A549 (cell line): ENCODE measurements at regions not wholly inside any gene's neighbourhood (a gene's known extent, or its start where the extent isn't known, plus 50 kb on each side); places are given as distances from the start of the nearest gene placed in this dataset.

Experiments used
- ATAC-seq, 2 experiments: fragments of 200-7000 bp in 1 of 2; fragments of >200 bp in 1 of 2; cut with Nextera tagmentation in 1 of 2; cut with Tn5 transposase in 1 of 2; 3 replicates each; pipeline versions ENCODE4 v1.8.0 to v1.9.1; 2018 to 2020; ENCODE audit warnings: mild to moderate bottlenecking in 1 of 2, moderate library complexity in 1 of 2
- CTCF ChIA-PET: fragments of 300-600 bp; sonication (Branson Sonifier 250); formaldehyde crosslinking; extraction: SDS; loops from one replicate; lab custom pipeline; 2021; ENCODE audit warnings: antibody characterized with exemption, inconsistent platforms; lab: Yijun Ruan, JAX
- POLR2A ChIA-PET: fragments of 350-600 bp; formaldehyde crosslinking; extraction: SDS; loops from one replicate; lab custom pipeline; 2021; ENCODE audit warnings: antibody characterized with exemption, inconsistent platforms; lab: Yijun Ruan, JAX
- DNase-seq, 2 experiments: peaks; one replicate each; pipeline versions ENCODE4 v3.0.0 to v3.0.0-alpha.2; 2011 to 2016; ENCODE audit warnings: low read depth in 1 of 2, low spot score in 1 of 2
- FAIRE-seq: peaks from 2 replicates; lab custom pipeline; 2011; peaks lifted over from hg19 to GRCh38; lab: Jason Lieb, UNC
- H3K27ac ChIP-seq, 2 experiments: fragments of >200 bp; sonication (Bioruptor Twin); formaldehyde crosslinking; 3 replicates each; pipeline ENCODE4 v1.5.1; 2016 to 2017
- H3K4me1 ChIP-seq: fragments of >200 bp; sonication (Bioruptor Twin); formaldehyde crosslinking; 3 replicates; pipeline ENCODE4 v1.6.1; 2016
- H3K4me2 ChIP-seq: fragments of >200 bp; sonication (Bioruptor Twin); formaldehyde crosslinking; 3 replicates; pipeline ENCODE4 v1.6.1; 2016
- H3K4me3 ChIP-seq: fragments of >200 bp; sonication (Bioruptor Twin); formaldehyde crosslinking; 3 replicates; pipeline ENCODE4 v1.5.1; 2016
- H3K9me3 ChIP-seq: fragments of >200 bp; sonication (Bioruptor Twin); formaldehyde crosslinking; 3 replicates; pipeline ENCODE4 v1.6.1; 2016
- BHLHE40 ChIP-seq: IDR thresholded peaks from 2 replicates; pipeline ENCODE4 v1.6.1; 2012; ENCODE audit warnings: low read depth, low read length, inconsistent platforms
- CEBPB ChIP-seq, 2 experiments: fragments of >200 bp in 1 of 2; sonication (Bioruptor Twin) in 1 of 2; formaldehyde crosslinking in 1 of 2; IDR thresholded peaks; 2 replicates each; pipeline ENCODE4 v1.6.1; 2012 to 2016
- EHMT2 ChIP-seq: fragments of 200-600 bp; sonication (generic); IDR thresholded peaks from 2 replicates; pipeline ENCODE4 v1.6.1; 2016; ENCODE audit warnings: antibody characterized with exemption, low read depth, mild to moderate bottlenecking, moderate library complexity
- ESRRA ChIP-seq: fragments of 150-350 bp; IDR thresholded peaks from 2 replicates; pipeline ENCODE4 v1.6.1; 2014; ENCODE audit warnings: mild to moderate bottlenecking, low read length, borderline replicate concordance
- FOXS1 ChIP-seq: fragments of 250-450 bp; sonication (Bioruptor Pico); IDR thresholded peaks from 2 replicates; pipeline ENCODE4 v1.5.0; 2020; ENCODE audit warnings: mild to moderate bottlenecking, moderate library complexity
- GATA3 ChIP-seq: IDR thresholded peaks from 2 replicates; pipeline ENCODE4 v1.6.1; 2012; ENCODE audit warnings: borderline replicate concordance
- HDAC2 ChIP-seq: fragments of 200-600 bp; sonication (generic); IDR thresholded peaks from 2 replicates; pipeline ENCODE4 v1.6.1; 2016
- JUNB ChIP-seq: fragments of >200 bp; sonication (Bioruptor Twin); formaldehyde crosslinking; IDR thresholded peaks from 2 replicates; pipeline ENCODE4 v1.6.1; 2016
- MAZ ChIP-seq: fragments of 150-350 bp; IDR thresholded peaks from 2 replicates; pipeline ENCODE4 v1.6.1; 2014; ENCODE audit warnings: antibody characterized with exemption, low read depth, low read length, borderline replicate concordance
- POLR2A ChIP-seq: IDR thresholded peaks from 2 replicates; pipeline ENCODE4 v1.6.1; 2012; ENCODE audit warnings: mild to moderate bottlenecking, low read length
- POLR2AphosphoS2 ChIP-seq: conservative IDR thresholded peaks from 2 replicates; pipeline ENCODE4 v1.6.1; 2012; ENCODE audit warnings: low read length, improper control_type of control experiment, inconsistent platforms
- RARB ChIP-seq: fragments of 250-450 bp; sonication (Bioruptor Pico); IDR thresholded peaks from 2 replicates; pipeline ENCODE4 v1.8.0; 2021; ENCODE audit warnings: mild to moderate bottlenecking, moderate library complexity
- RCOR1 ChIP-seq: fragments of 150-350 bp; IDR thresholded peaks from 2 replicates; pipeline ENCODE4 v1.6.1; 2014; ENCODE audit warnings: antibody characterized with exemption, low read length, low read depth
- RNF2 ChIP-seq: fragments of 200-600 bp; sonication (generic); IDR thresholded peaks from 2 replicates; pipeline ENCODE4 v1.6.1; 2016; ENCODE audit warnings: low read depth, mild to moderate bottlenecking, antibody characterized with exemption, moderate library complexity, borderline replicate concordance
- TFCP2L1 ChIP-seq: fragments of 250-450 bp; sonication (Bioruptor Pico); IDR thresholded peaks from 2 replicates; pipeline ENCODE4 v1.5.0; 2021; ENCODE audit warnings: mild to moderate bottlenecking
- ZC3H11A ChIP-seq: fragments of 450-650 bp; IDR thresholded peaks from 2 replicates; pipeline ENCODE4 v1.6.1; 2014; ENCODE audit warnings: antibody characterized with exemption, mild to moderate bottlenecking
- ZNF302 ChIP-seq: fragments of 250-450 bp; sonication (Bioruptor Pico); IDR thresholded peaks from 2 replicates; pipeline ENCODE4 v1.9.0; 2021; ENCODE audit warnings: inconsistent platforms, mild to moderate bottlenecking, moderate library complexity
- ZSCAN20 ChIP-seq: fragments of 250-450 bp; sonication (Bioruptor Pico); IDR thresholded peaks from 2 replicates; pipeline ENCODE4 v1.8.0; 2022; ENCODE audit warnings: mild to moderate bottlenecking, moderate library complexity
- WGBS: methylation state at CpG from one replicate; pipeline ENCODE4 v1.1.6; 2017; ENCODE audit errors: missing lambda C conversion rate; 5-methylcytosine and 5-hydroxymethylcytosine counted together
- TF ChIP-seq, protein P1 (sequence below): IDR thresholded peaks from 2 replicates; pipeline ENCODE4 v1.6.1; 2012
- TF ChIP-seq, protein P2 (sequence below): fragments of 450-650 bp; IDR thresholded peaks from 2 replicates; pipeline ENCODE4 v1.6.1; 2014; ENCODE audit warnings: antibody characterized with exemption
- TF ChIP-seq, protein P3 (sequence below): fragments of 250-450 bp; sonication (Bioruptor Pico); IDR thresholded peaks from 2 replicates; pipeline ENCODE4 v1.5.0; 2020; ENCODE audit warnings: low read depth, mild to moderate bottlenecking, moderate library complexity
- TF ChIP-seq, protein P4 (sequence below): fragments of 200-600 bp; sonication (generic); IDR thresholded peaks from 2 replicates; pipeline ENCODE4 v1.6.1; 2016; ENCODE audit warnings: antibody characterized with exemption, mild to moderate bottlenecking, moderate library complexity
- TF ChIP-seq, protein P5 (sequence below): IDR thresholded peaks from 2 replicates; pipeline ENCODE4 v1.6.1; 2012; ENCODE audit warnings: low read depth, borderline replicate concordance
- TF ChIP-seq, protein P6 (sequence below): fragments of >200 bp; sonication (Bioruptor Twin); formaldehyde crosslinking; IDR thresholded peaks from 3 replicates; pipeline ENCODE4 v1.5.1; 2016
- TF ChIP-seq, protein P7 (sequence below): fragments of >200 bp; sonication (Bioruptor Twin); formaldehyde crosslinking; IDR thresholded peaks from 3 replicates; pipeline ENCODE4 v1.6.1; 2016

DNA sequence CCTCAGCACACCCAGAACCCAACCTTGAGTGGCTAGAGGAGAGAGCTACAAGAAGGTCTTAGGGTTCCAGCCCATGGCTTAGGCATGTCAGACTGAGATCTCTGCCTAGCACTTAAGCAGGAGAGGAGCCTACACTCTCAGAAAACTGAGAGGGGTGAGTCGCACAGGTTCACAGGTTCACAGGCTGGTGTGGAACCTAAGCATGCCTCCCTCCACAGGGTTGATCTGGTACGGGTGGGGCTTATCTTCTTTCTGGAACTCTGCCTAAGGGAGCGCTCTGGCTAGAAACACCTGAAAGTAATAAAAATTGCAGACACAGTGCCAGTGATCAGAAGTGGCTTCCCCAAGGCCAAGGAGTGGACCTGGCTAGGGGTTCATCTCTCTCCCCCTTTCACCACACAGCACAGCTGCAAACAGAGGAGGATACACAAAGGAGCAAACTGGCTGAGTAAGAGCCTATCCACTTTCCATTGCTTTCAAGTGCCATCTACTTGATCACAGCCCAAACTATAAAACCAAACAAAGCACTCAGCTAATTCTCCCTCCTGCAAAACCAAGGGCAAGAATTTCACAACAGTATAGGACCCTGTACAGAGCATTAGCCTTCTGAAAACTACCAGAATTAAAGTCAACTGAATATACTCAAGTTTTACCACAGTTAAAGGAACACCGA, 481.9 kb upstream of the SETBP1 start:
- Histone ChIP-seq H3K4me3 (no peak overlapping the region), H3K27ac (no peak overlapping the region), H3K4me2 (no peak overlapping the region), H3K4me1 (no peaks in the 10 kb centered on the region), H3K9me3 (no peaks in the 10 kb centered on the region)
- ChIA-PET CTCF (no interaction called here), POLR2A (no interaction called here)
- TF ChIP-seq, protein P1, sequence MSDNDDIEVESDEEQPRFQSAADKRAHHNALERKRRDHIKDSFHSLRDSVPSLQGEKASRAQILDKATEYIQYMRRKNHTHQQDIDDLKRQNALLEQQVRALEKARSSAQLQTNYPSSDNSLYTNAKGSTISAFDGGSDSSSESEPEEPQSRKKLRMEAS, result no peak
- TF ChIP-seq, protein P2, sequence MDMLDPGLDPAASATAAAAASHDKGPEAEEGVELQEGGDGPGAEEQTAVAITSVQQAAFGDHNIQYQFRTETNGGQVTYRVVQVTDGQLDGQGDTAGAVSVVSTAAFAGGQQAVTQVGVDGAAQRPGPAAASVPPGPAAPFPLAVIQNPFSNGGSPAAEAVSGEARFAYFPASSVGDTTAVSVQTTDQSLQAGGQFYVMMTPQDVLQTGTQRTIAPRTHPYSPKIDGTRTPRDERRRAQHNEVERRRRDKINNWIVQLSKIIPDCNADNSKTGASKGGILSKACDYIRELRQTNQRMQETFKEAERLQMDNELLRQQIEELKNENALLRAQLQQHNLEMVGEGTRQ, result no peak
- TF ChIP-seq ZNF302 (CRISPR knock-in tag) (no peak), ZSCAN20 (CRISPR knock-in tag) (no peak), RNF2 (no peak), RCOR1 (no peak), FOXS1 (CRISPR knock-in tag) (no peak), BHLHE40 (no peak), GATA3 (no peak), JUNB (no peak), TFCP2L1 (CRISPR knock-in tag) (no peak)
- TF ChIP-seq, protein P3, sequence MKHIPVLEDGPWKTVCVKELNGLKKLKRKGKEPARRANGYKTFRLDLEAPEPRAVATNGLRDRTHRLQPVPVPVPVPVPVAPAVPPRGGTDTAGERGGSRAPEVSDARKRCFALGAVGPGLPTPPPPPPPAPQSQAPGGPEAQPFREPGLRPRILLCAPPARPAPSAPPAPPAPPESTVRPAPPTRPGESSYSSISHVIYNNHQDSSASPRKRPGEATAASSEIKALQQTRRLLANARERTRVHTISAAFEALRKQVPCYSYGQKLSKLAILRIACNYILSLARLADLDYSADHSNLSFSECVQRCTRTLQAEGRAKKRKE (CRISPR knock-in tag), result no peak
- no peak for DNase-seq
- no peak for FAIRE-seq
- ATAC-seq, result no peak
- 26% methylated on average over 4 of the region's 4 CpGs for WGBS

DNA sequence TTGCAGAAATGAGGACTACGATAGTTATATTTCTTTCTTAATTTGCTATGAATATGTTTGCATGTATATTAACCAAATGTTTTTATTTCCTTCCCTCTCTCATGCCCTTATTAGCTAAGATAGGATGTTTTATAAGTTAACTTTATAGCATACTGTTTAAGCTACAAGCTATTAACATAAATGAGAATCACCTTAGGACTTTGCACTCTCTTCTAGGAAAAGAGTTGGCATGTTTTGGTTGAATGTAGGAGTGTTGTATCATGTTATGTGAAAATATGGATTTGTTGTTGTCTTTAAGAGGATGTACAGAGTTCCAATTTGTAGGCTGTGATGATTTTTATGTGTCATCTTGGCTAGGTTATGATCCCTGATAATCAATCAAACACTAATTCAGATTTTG, 467.4 kb upstream of the SETBP1 start:
- no peaks in the 10 kb centered on the region for H3K9me3 ChIP-seq
- ATAC-seq, result no peak
- no peak overlapping the region for H3K27ac ChIP-seq
- CTCF ChIA-PET, result no interaction called here
- H3K4me2 ChIP-seq, result no peak overlapping the region
- H3K4me1 ChIP-seq, result no peaks in the 10 kb centered on the region
- H3K4me3 ChIP-seq, result no peak overlapping the region
- 15% methylated on average over 1 of the region's 1 CpG for WGBS
- TF ChIP-seq RARB (CRISPR knock-in tag), result no peak
- no peak for TF ChIP-seq TFCP2L1 (CRISPR knock-in tag)
- TF ChIP-seq HDAC2, result no peak
- no peak for TF ChIP-seq RNF2
- no peak for TF ChIP-seq EHMT2
- no peak for TF ChIP-seq POLR2AphosphoS2
- TF ChIP-seq, protein P4, sequence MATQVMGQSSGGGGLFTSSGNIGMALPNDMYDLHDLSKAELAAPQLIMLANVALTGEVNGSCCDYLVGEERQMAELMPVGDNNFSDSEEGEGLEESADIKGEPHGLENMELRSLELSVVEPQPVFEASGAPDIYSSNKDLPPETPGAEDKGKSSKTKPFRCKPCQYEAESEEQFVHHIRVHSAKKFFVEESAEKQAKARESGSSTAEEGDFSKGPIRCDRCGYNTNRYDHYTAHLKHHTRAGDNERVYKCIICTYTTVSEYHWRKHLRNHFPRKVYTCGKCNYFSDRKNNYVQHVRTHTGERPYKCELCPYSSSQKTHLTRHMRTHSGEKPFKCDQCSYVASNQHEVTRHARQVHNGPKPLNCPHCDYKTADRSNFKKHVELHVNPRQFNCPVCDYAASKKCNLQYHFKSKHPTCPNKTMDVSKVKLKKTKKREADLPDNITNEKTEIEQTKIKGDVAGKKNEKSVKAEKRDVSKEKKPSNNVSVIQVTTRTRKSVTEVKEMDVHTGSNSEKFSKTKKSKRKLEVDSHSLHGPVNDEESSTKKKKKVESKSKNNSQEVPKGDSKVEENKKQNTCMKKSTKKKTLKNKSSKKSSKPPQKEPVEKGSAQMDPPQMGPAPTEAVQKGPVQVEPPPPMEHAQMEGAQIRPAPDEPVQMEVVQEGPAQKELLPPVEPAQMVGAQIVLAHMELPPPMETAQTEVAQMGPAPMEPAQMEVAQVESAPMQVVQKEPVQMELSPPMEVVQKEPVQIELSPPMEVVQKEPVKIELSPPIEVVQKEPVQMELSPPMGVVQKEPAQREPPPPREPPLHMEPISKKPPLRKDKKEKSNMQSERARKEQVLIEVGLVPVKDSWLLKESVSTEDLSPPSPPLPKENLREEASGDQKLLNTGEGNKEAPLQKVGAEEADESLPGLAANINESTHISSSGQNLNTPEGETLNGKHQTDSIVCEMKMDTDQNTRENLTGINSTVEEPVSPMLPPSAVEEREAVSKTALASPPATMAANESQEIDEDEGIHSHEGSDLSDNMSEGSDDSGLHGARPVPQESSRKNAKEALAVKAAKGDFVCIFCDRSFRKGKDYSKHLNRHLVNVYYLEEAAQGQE, result no peak
- TF ChIP-seq, protein P5, sequence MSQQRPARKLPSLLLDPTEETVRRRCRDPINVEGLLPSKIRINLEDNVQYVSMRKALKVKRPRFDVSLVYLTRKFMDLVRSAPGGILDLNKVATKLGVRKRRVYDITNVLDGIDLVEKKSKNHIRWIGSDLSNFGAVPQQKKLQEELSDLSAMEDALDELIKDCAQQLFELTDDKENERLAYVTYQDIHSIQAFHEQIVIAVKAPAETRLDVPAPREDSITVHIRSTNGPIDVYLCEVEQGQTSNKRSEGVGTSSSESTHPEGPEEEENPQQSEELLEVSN, result no peak
- TF ChIP-seq ZSCAN20 (CRISPR knock-in tag), result no peak
- TF ChIP-seq MAZ, result no peak
- TF ChIP-seq FOXS1 (CRISPR knock-in tag), result no peak
- TF ChIP-seq, protein P6, sequence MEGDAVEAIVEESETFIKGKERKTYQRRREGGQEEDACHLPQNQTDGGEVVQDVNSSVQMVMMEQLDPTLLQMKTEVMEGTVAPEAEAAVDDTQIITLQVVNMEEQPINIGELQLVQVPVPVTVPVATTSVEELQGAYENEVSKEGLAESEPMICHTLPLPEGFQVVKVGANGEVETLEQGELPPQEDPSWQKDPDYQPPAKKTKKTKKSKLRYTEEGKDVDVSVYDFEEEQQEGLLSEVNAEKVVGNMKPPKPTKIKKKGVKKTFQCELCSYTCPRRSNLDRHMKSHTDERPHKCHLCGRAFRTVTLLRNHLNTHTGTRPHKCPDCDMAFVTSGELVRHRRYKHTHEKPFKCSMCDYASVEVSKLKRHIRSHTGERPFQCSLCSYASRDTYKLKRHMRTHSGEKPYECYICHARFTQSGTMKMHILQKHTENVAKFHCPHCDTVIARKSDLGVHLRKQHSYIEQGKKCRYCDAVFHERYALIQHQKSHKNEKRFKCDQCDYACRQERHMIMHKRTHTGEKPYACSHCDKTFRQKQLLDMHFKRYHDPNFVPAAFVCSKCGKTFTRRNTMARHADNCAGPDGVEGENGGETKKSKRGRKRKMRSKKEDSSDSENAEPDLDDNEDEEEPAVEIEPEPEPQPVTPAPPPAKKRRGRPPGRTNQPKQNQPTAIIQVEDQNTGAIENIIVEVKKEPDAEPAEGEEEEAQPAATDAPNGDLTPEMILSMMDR, result no peak
- no peak for TF ChIP-seq ZC3H11A
- no peak for TF ChIP-seq ESRRA
- no peak for TF ChIP-seq POLR2A
- no peak for TF ChIP-seq CEBPB (IDR thresholded peaks at IDR 0.05)
- TF ChIP-seq, protein P7, sequence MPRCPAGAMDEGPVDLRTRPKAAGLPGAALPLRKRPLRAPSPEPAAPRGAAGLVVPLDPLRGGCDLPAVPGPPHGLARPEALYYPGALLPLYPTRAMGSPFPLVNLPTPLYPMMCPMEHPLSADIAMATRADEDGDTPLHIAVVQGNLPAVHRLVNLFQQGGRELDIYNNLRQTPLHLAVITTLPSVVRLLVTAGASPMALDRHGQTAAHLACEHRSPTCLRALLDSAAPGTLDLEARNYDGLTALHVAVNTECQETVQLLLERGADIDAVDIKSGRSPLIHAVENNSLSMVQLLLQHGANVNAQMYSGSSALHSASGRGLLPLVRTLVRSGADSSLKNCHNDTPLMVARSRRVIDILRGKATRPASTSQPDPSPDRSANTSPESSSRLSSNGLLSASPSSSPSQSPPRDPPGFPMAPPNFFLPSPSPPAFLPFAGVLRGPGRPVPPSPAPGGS, result no peak
- no peak for DNase-seq
- FAIRE-seq, result no peak
- POLR2A ChIA-PET, result no interaction called here
